Activated T-cell treated with anti-CD3 and anti-CD28 coated beads, Interleukin-2, amount 50 U/mL, for 4 hours (primary cell): ENCODE measurements at regions not wholly inside any gene's neighbourhood (a gene's known extent, or its start where the extent isn't known, plus 50 kb on each side); places are given as distances from the start of the nearest gene placed in this dataset.

Experiments used
- ATAC-seq, 2 donors: fragments of 200-7000 bp; cut with Tn5 transposase; one replicate each; pipeline ENCODE4 v1.10.0; 2021
- DNase-seq: peaks from one replicate; pipeline ENCODE4 v3.0.0-alpha.2; 2020
- H3K27me3 Mint-ChIP-seq: one replicate; pipeline ENCODE4 v1.8.0; 2021; ENCODE audit warnings: low read depth, mixed read lengths
- H3K36me3 Mint-ChIP-seq: one replicate; pipeline ENCODE4 v1.8.0; 2022; ENCODE audit warnings: mixed read lengths; ENCODE audit not compliant: insufficient read depth
- H3K4me1 Mint-ChIP-seq: one replicate; pipeline ENCODE4 v1.8.0; 2021; ENCODE audit warnings: low read depth, mixed read lengths
- H3K4me3 Mint-ChIP-seq: one replicate; pipeline ENCODE4 v1.8.0; 2021; ENCODE audit warnings: mild to moderate bottlenecking, moderate library complexity, mixed read lengths
- H3K9me3 Mint-ChIP-seq: one replicate; pipeline ENCODE4 v1.8.0; 2021; ENCODE audit warnings: mixed read lengths

- no peaks in the 10 kb centered on the region for H3K36me3 Mint-ChIP-seq
- no peak overlapping the region for H3K4me3 Mint-ChIP-seq
- ATAC-seq (no peak), DNase-seq (no peak)
- no peaks in the 10 kb centered on the region for H3K27me3 Mint-ChIP-seq
- no peaks in the 10 kb centered on the region for H3K9me3 Mint-ChIP-seq
- no peaks in the 10 kb centered on the region for H3K4me1 Mint-ChIP-seq
Observed at GRCh38 chr4:96205143-96205936, 365.4 kb downstream of the PDHA2 start.

GRCh38 chr4:96227515-96227914, 387.6 kb downstream of the PDHA2 start:
- no peaks in the 10 kb centered on the region for H3K4me1 Mint-ChIP-seq
- no peaks in the 10 kb centered on the region for H3K27me3 Mint-ChIP-seq
- no peak for ATAC-seq
- H3K36me3 Mint-ChIP-seq: no peaks in the 10 kb centered on the region
- H3K9me3 Mint-ChIP-seq: peaks cover 16% of the 10 kb centered on the region
- H3K4me3 Mint-ChIP-seq: no peak overlapping the region
- no peak for DNase-seq

GRCh38 chr4:96228463-96228862, 388.6 kb downstream of the PDHA2 start:
- no peak overlapping the region for H3K4me3 Mint-ChIP-seq
- no peaks in the 10 kb centered on the region for H3K36me3 Mint-ChIP-seq

GRCh38 chr4:96240041-96240440, 400.1 kb downstream of the PDHA2 start:
- peaks cover 19% of the 10 kb centered on the region for H3K9me3 Mint-ChIP-seq
- DNase-seq (no peak), ATAC-seq (no peak)
- H3K27me3 Mint-ChIP-seq: no peaks in the 10 kb centered on the region
- H3K4me3 Mint-ChIP-seq: no peak overlapping the region
- H3K4me1 Mint-ChIP-seq: no peaks in the 10 kb centered on the region
- no peaks in the 10 kb centered on the region for H3K36me3 Mint-ChIP-seq

More at GRCh38 chr4:96228463-96228862, 388.6 kb downstream of the PDHA2 start:
- H3K9me3 Mint-ChIP-seq: peaks cover 12% of the 10 kb centered on the region
- H3K4me1 Mint-ChIP-seq: no peaks in the 10 kb centered on the region
- no peak for DNase-seq
- ATAC-seq: no peak
- no peaks in the 10 kb centered on the region for H3K27me3 Mint-ChIP-seq

GRCh38 chr4:96241819-96242218, 401.9 kb downstream of the PDHA2 start:
- DNase-seq: no peak
- no peak for ATAC-seq
- Mint-ChIP-seq H3K9me3 (peaks cover 10% of the 10 kb centered on the region), H3K27me3 (no peaks in the 10 kb centered on the region), H3K4me3 (no peak overlapping the region), H3K4me1 (no peaks in the 10 kb centered on the region), H3K36me3 (no peaks in the 10 kb centered on the region)

- Mint-ChIP-seq H3K4me3 (no peak overlapping the region), H3K4me1 (no peaks in the 10 kb centered on the region), H3K9me3 (no peaks in the 10 kb centered on the region), H3K27me3 (no peaks in the 10 kb centered on the region), H3K36me3 (no peaks in the 10 kb centered on the region)
- no peak for DNase-seq
- ATAC-seq: no peak
Observed at GRCh38 chr4:96247096-96247495, 407.2 kb downstream of the PDHA2 start.

- H3K27me3 Mint-ChIP-seq: no peaks in the 10 kb centered on the region
- no peak for ATAC-seq
- no peaks in the 10 kb centered on the region for H3K4me1 Mint-ChIP-seq
- H3K36me3 Mint-ChIP-seq: no peaks in the 10 kb centered on the region
- H3K9me3 Mint-ChIP-seq: no peaks in the 10 kb centered on the region
- no peak overlapping the region for H3K4me3 Mint-ChIP-seq
- DNase-seq: no peak
Observed at GRCh38 chr4:96248225-96248624, 408.3 kb downstream of the PDHA2 start.

- H3K4me3 Mint-ChIP-seq: no peak overlapping the region
- peaks cover 2% of the 10 kb centered on the region for H3K9me3 Mint-ChIP-seq
- H3K36me3 Mint-ChIP-seq: no peaks in the 10 kb centered on the region
- DNase-seq: no peak
- no peak for ATAC-seq
- no peaks in the 10 kb centered on the region for H3K4me1 Mint-ChIP-seq
- no peaks in the 10 kb centered on the region for H3K27me3 Mint-ChIP-seq
Observed at GRCh38 chr4:96260064-96260682, 420.3 kb downstream of the PDHA2 start.

- H3K4me3 Mint-ChIP-seq: no peak overlapping the region
- DNase-seq: no peak
- H3K27me3 Mint-ChIP-seq: no peaks in the 10 kb centered on the region
- peaks cover 2% of the 10 kb centered on the region for H3K9me3 Mint-ChIP-seq
- H3K4me1 Mint-ChIP-seq: no peaks in the 10 kb centered on the region
- ATAC-seq: no peak
- H3K36me3 Mint-ChIP-seq: no peaks in the 10 kb centered on the region
Observed at GRCh38 chr4:96262057-96262456, 422.2 kb downstream of the PDHA2 start.

GRCh38 chr4:96263291-96263690, 423.4 kb downstream of the PDHA2 start:
- ATAC-seq (no peak), DNase-seq (no peak)
- H3K9me3 Mint-ChIP-seq: peaks cover 8% of the 10 kb centered on the region
- H3K4me1 Mint-ChIP-seq: no peaks in the 10 kb centered on the region
- no peaks in the 10 kb centered on the region for H3K36me3 Mint-ChIP-seq
- H3K4me3 Mint-ChIP-seq: no peak overlapping the region
- H3K27me3 Mint-ChIP-seq: no peaks in the 10 kb centered on the region

GRCh38 chr4:96264941-96265463, 425.1 kb downstream of the PDHA2 start:
- H3K4me3 Mint-ChIP-seq: no peak overlapping the region
- H3K36me3 Mint-ChIP-seq: no peaks in the 10 kb centered on the region
- H3K27me3 Mint-ChIP-seq: no peaks in the 10 kb centered on the region
- peaks cover 8% of the 10 kb centered on the region for H3K9me3 Mint-ChIP-seq
- no peak for DNase-seq
- no peak for ATAC-seq
- no peaks in the 10 kb centered on the region for H3K4me1 Mint-ChIP-seq

GRCh38 chr4:96293806-96294205, 453.9 kb downstream of the PDHA2 start:
- Mint-ChIP-seq H3K4me3 (no peak overlapping the region), H3K36me3 (no peaks in the 10 kb centered on the region), H3K27me3 (no peaks in the 10 kb centered on the region), H3K9me3 (peaks cover 7% of the 10 kb centered on the region), H3K4me1 (no peaks in the 10 kb centered on the region)
- no peak for DNase-seq
- no peak for ATAC-seq

GRCh38 chr4:96295143-96295741, 455.3 kb downstream of the PDHA2 start:
- H3K4me1 Mint-ChIP-seq: no peaks in the 10 kb centered on the region
- DNase-seq (no peak), ATAC-seq (no peak)
- no peaks in the 10 kb centered on the region for H3K36me3 Mint-ChIP-seq
- H3K4me3 Mint-ChIP-seq: no peak overlapping the region
- H3K9me3 Mint-ChIP-seq: peaks cover 10% of the 10 kb centered on the region
- H3K27me3 Mint-ChIP-seq: no peaks in the 10 kb centered on the region

- ATAC-seq: no peak
- H3K36me3 Mint-ChIP-seq: no peaks in the 10 kb centered on the region
- H3K27me3 Mint-ChIP-seq: no peaks in the 10 kb centered on the region
- DNase-seq: no peak
- H3K4me3 Mint-ChIP-seq: no peak overlapping the region
- no peaks in the 10 kb centered on the region for H3K4me1 Mint-ChIP-seq
- H3K9me3 Mint-ChIP-seq: peaks cover 3% of the 10 kb centered on the region
Observed at GRCh38 chr4:96301715-96302114, 461.8 kb downstream of the PDHA2 start.

GRCh38 chr4:96305030-96305429, 465.1 kb downstream of the PDHA2 start:
- Mint-ChIP-seq H3K36me3 (no peaks in the 10 kb centered on the region), H3K27me3 (no peaks in the 10 kb centered on the region), H3K9me3 (peaks cover 11% of the 10 kb centered on the region), H3K4me3 (no peak overlapping the region), H3K4me1 (no peaks in the 10 kb centered on the region)
- DNase-seq: no peak
- no peak for ATAC-seq
